HG02798 (cell line): ENCODE measurements at regions not wholly inside any gene's neighbourhood (a gene's known extent, or its start where the extent isn't known, plus 50 kb on each side); places are given as distances from the start of the nearest gene placed in this dataset.

Experiments
- ATAC-seq: cut with Tn5 transposase; IDR thresholded peaks from one replicate; pipeline ENCODE4 v1.9.1; 2021; ENCODE audit warnings: mild to moderate bottlenecking; ENCODE audit not compliant: unreplicated experiment, poor library complexity

- ATAC-seq, result no peak
Measured at GRCh38 chr3:116920826-116921610, 211.4 kb downstream of the TUSC7 start.

- ATAC-seq, result no peak
Measured at GRCh38 chr3:116927918-116928317, 218.3 kb downstream of the TUSC7 start.

- ATAC-seq, result no peak
Measured at GRCh38 chr3:116929505-116930222, 220.1 kb downstream of the TUSC7 start.

- ATAC-seq, result no peak
Measured at GRCh38 chr3:116930786-116931185, 221.2 kb downstream of the TUSC7 start.

GRCh38 chr3:116939091-116939490, 229.5 kb downstream of the TUSC7 start:
- no peak for ATAC-seq

GRCh38 chr3:116939550-116939949, 230.0 kb downstream of the TUSC7 start:
- no peak for ATAC-seq

- no peak for ATAC-seq
Measured at GRCh38 chr3:116940719-116941118, 231.1 kb downstream of the TUSC7 start.

- no peak for ATAC-seq
Measured at GRCh38 chr3:116946376-116946775, 236.8 kb downstream of the TUSC7 start.

GRCh38 chr3:116947148-116947547, 237.6 kb downstream of the TUSC7 start:
- no peak for ATAC-seq

- ATAC-seq, result no peak
Measured at GRCh38 chr3:116947809-116948208, 238.2 kb downstream of the TUSC7 start.

- no peak for ATAC-seq
Measured at GRCh38 chr3:116950301-116951055, 240.9 kb downstream of the TUSC7 start.

GRCh38 chr3:116951610-116952009, 242.0 kb downstream of the TUSC7 start:
- ATAC-seq, result no peak

- ATAC-seq, result no peak
Measured at GRCh38 chr3:116958291-116958690, 248.7 kb downstream of the TUSC7 start.

- ATAC-seq, result no peak
Measured at GRCh38 chr3:116961106-116961505, 251.5 kb downstream of the TUSC7 start.

- ATAC-seq, result no peak
Measured at GRCh38 chr3:116963802-116964201, 254.2 kb downstream of the TUSC7 start.

- ATAC-seq, result no peak
Measured at GRCh38 chr3:116966649-116967048, 257.1 kb downstream of the TUSC7 start.

GRCh38 chr3:116969135-116969534, 259.6 kb downstream of the TUSC7 start:
- no peak for ATAC-seq

- no peak for ATAC-seq
Measured at GRCh38 chr3:116969646-116970045, 260.1 kb downstream of the TUSC7 start.

- no peak for ATAC-seq
Measured at GRCh38 chr3:116971531-116971930, 262.0 kb downstream of the TUSC7 start.

GRCh38 chr3:116974702-116975101, 265.1 kb downstream of the TUSC7 start:
- ATAC-seq, result no peak

GRCh38 chr3:116977441-116977840, 267.9 kb downstream of the TUSC7 start:
- ATAC-seq, result no peak
